IMR-90 (cell line): ENCODE measurements at regions not wholly inside any gene's neighbourhood (a gene's known extent, or its start where the extent isn't known, plus 50 kb on each side); places are given as distances from the start of the nearest gene placed in this dataset.

ENCODE experiments used
- ATAC-seq: fragments of 200-7000 bp; cut with Tn5 transposase; 2 replicates; pipeline ENCODE4 v1.9.1; 2020; ENCODE audit warnings: low read depth, mild to moderate bottlenecking, moderate library complexity
- BruUV-seq: library from RNA; stranded (reverse); fragments of 400-500 nt; replicated peaks from 2 replicates; lab custom pipeline; 2021; lab: Mats Ljungman, UMichigan
- CTCF ChIA-PET: fragments of 300-600 bp; formaldehyde crosslinking; extraction: SDS; loops from one replicate; lab custom pipeline; 2021; ENCODE audit warnings: antibody characterized with exemption; lab: Yijun Ruan, JAX
- POLR2A ChIA-PET: fragments of 300-600 bp; sonication (Branson Sonifier 250); formaldehyde crosslinking; loops from one replicate; lab custom pipeline; 2022; ENCODE audit warnings: antibody characterized with exemption; ENCODE audit not compliant: unreplicated experiment; lab: Charles Lee
- DNase-seq: peaks from one replicate; pipeline ENCODE4 v3.0.0; 2013
- H2AFZ ChIP-seq: replicated peaks from 2 replicates; pipeline ENCODE3; 2013; ENCODE audit warnings: low read length, mild to moderate bottlenecking; ENCODE audit not compliant: poor library complexity
- H2AK5ac ChIP-seq: 2 replicates; pipeline ENCODE4 v1.6.1; 2013; ENCODE audit warnings: low read depth, low read length, inconsistent platforms
- H2AK9ac ChIP-seq: replicated peaks from 2 replicates; pipeline ENCODE3; 2013; ENCODE audit warnings: mild to moderate bottlenecking, low read depth, low read length, moderate library complexity; ENCODE audit not compliant: poor library complexity
- H2BK120ac ChIP-seq: 2 replicates; pipeline ENCODE4 v1.6.1; 2013; ENCODE audit warnings: low read depth, low read length, inconsistent platforms
- H2BK15ac ChIP-seq: 3 replicates; pipeline ENCODE4 v1.6.1; 2013; ENCODE audit warnings: low read depth, low read length, inconsistent platforms
- H2BK20ac ChIP-seq: 2 replicates; pipeline ENCODE4 v1.6.1; 2013; ENCODE audit warnings: low read depth, mild to moderate bottlenecking, inconsistent platforms, low read length, moderate library complexity
- H2BK5ac ChIP-seq: 2 replicates; pipeline ENCODE4 v1.6.1; 2013; ENCODE audit warnings: mild to moderate bottlenecking, low read depth, low read length, inconsistent platforms; ENCODE audit not compliant: poor library complexity, severe bottlenecking
- H3K14ac ChIP-seq: replicated peaks from 2 replicates; pipeline ENCODE4 v1.6.1; 2013; ENCODE audit warnings: low read depth, low read length, inconsistent platforms
- H3K18ac ChIP-seq: 2 replicates; pipeline ENCODE4 v1.6.1; 2013; ENCODE audit warnings: low read depth, low read length, control low read depth
- H3K23ac ChIP-seq: 2 replicates; pipeline ENCODE4 v1.6.1; 2013; ENCODE audit warnings: low read depth, low read length, inconsistent platforms
- H3K27ac ChIP-seq: 2 replicates; pipeline ENCODE4 v1.5.1; 2013; ENCODE audit warnings: mild to moderate bottlenecking, control low read depth, low read length; ENCODE audit not compliant: insufficient read depth
- H3K27me3 ChIP-seq: 2 replicates; pipeline ENCODE4 v1.6.1; 2013; ENCODE audit warnings: low read length; ENCODE audit not compliant: control insufficient read depth, insufficient read depth
- H3K36me3 ChIP-seq: 2 replicates; pipeline ENCODE4 v1.6.1; 2013; ENCODE audit warnings: low read length, mixed read lengths; ENCODE audit not compliant: control insufficient read depth, insufficient read depth
- H3K4ac ChIP-seq: 2 replicates; pipeline ENCODE4 v1.6.1; 2013; ENCODE audit warnings: low read depth, low read length, inconsistent platforms
- H3K4me1 ChIP-seq: 2 replicates; pipeline ENCODE4 v1.6.1; 2013; ENCODE audit warnings: low read length, mixed read lengths; ENCODE audit not compliant: control insufficient read depth, insufficient read depth
- H3K4me2 ChIP-seq: 2 replicates; pipeline ENCODE4 v1.6.1; 2013; ENCODE audit warnings: low read depth, mild to moderate bottlenecking, control low read depth, low read length, moderate library complexity
- H3K4me3 ChIP-seq: 2 replicates; pipeline ENCODE4 v1.5.1; 2013; ENCODE audit warnings: low read depth, mild to moderate bottlenecking, control low read depth, low read length, moderate library complexity; ENCODE audit not compliant: insufficient read depth
- H3K56ac ChIP-seq: 2 replicates; pipeline ENCODE4 v1.6.1; 2013; ENCODE audit warnings: low read length, inconsistent platforms; ENCODE audit not compliant: insufficient read depth; ENCODE audit errors: extremely low read depth
- H3K79me1 ChIP-seq, 2 experiments: 2 replicates each; pipeline ENCODE4 v1.6.1; 2013; ENCODE audit warnings: low read length in 2 of 2, inconsistent platforms in 1 of 2, low read depth in 1 of 2
- H3K9ac ChIP-seq: 2 replicates; pipeline ENCODE4 v1.6.1; 2013; ENCODE audit warnings: low read depth, low read length, control low read depth
- H3K9me1 ChIP-seq: 2 replicates; pipeline ENCODE4 v1.6.1; 2013; ENCODE audit warnings: low read length, inconsistent platforms; ENCODE audit not compliant: insufficient read depth
- H3K9me3 ChIP-seq: 2 replicates; pipeline ENCODE4 v1.6.1; 2013; ENCODE audit warnings: low read length; ENCODE audit not compliant: control insufficient read depth, insufficient read depth
- H4K20me1 ChIP-seq: 2 replicates; pipeline ENCODE4 v1.6.1; 2013; ENCODE audit warnings: low read length, inconsistent platforms; ENCODE audit not compliant: insufficient read depth
- H4K5ac ChIP-seq: 2 replicates; pipeline ENCODE4 v1.6.1; 2013; ENCODE audit warnings: mild to moderate bottlenecking, low read depth, low read length, control low read depth
- H4K8ac ChIP-seq, 2 experiments: 2 replicates each; pipeline ENCODE4 v1.6.1; 2013; ENCODE audit warnings: low read depth in 2 of 2, low read length in 2 of 2, control low read depth in 1 of 2, inconsistent platforms in 1 of 2
- H4K91ac ChIP-seq: 2 replicates; pipeline ENCODE4 v1.6.1; 2013; ENCODE audit warnings: low read depth, low read length, inconsistent platforms; ENCODE audit not compliant: insufficient read depth
- BHLHE40 ChIP-seq: fragments of 150-350 bp; IDR thresholded peaks from 2 replicates; pipeline ENCODE4 v1.6.1; 2016; ENCODE audit warnings: mild to moderate bottlenecking, low read depth, low read length
- CEBPB ChIP-seq: IDR thresholded peaks from 2 replicates; pipeline ENCODE4 v1.6.1; 2012; ENCODE audit warnings: low read depth, low read length, improper control_type of control experiment
- CHD1 ChIP-seq: IDR thresholded peaks from 2 replicates; pipeline ENCODE4 v1.6.1; 2012; ENCODE audit warnings: low read depth, low read length, improper control_type of control experiment
- CTCF ChIP-seq: conservative IDR thresholded peaks from 2 replicates; pipeline ENCODE4 v1.5.1; 2012; ENCODE audit warnings: mild to moderate bottlenecking, low read depth, low read length, improper control_type of control experiment
- ELK1 ChIP-seq: fragments of 150-350 bp; IDR thresholded peaks from 2 replicates; pipeline ENCODE4 v1.6.1; 2016; ENCODE audit warnings: low read depth, mild to moderate bottlenecking, low read length, moderate library complexity, borderline replicate concordance
- FOS ChIP-seq: fragments of 150-350 bp; IDR thresholded peaks from 2 replicates; pipeline ENCODE4 v1.6.1; 2016; ENCODE audit warnings: low read depth, low read length
- MAFK ChIP-seq: IDR thresholded peaks from 2 replicates; pipeline ENCODE4 v1.6.1; 2012; ENCODE audit warnings: low read depth, low read length, improper control_type of control experiment
- MAZ ChIP-seq: IDR thresholded peaks from 2 replicates; pipeline ENCODE4 v1.6.1; 2012; ENCODE audit warnings: low read depth, mild to moderate bottlenecking, low read length, improper control_type of control experiment, moderate library complexity, borderline replicate concordance
- MXI1 ChIP-seq: IDR thresholded peaks from 2 replicates; pipeline ENCODE4 v1.6.1; 2012; ENCODE audit warnings: low read depth, mild to moderate bottlenecking, low read length, moderate library complexity, borderline replicate concordance
- NFE2L2 ChIP-seq: fragments of 150-350 bp; IDR thresholded peaks from 2 replicates; pipeline ENCODE4 v1.6.1; 2016; ENCODE audit warnings: low read depth, mild to moderate bottlenecking, low read length
- POLR2A ChIP-seq: IDR thresholded peaks from 2 replicates; pipeline ENCODE4 v1.6.1; 2012; ENCODE audit warnings: mild to moderate bottlenecking, low read depth, low read length
- RAD21 ChIP-seq: IDR thresholded peaks from 2 replicates; pipeline ENCODE4 v1.6.1; 2012; ENCODE audit warnings: low read length, improper control_type of control experiment
- RCOR1 ChIP-seq: IDR thresholded peaks from 2 replicates; pipeline ENCODE4 v1.6.1; 2012; ENCODE audit warnings: mild to moderate bottlenecking, low read length, improper control_type of control experiment; ENCODE audit not compliant: insufficient replicate concordance
- RFX5 ChIP-seq: IDR thresholded peaks from 2 replicates; pipeline ENCODE4 v1.8.0; 2012; ENCODE audit warnings: low read depth, mild to moderate bottlenecking, low read length, moderate library complexity
- SMC3 ChIP-seq: fragments of 150-350 bp; IDR thresholded peaks from 2 replicates; pipeline ENCODE4 v1.6.1; 2016; ENCODE audit warnings: low read depth, mild to moderate bottlenecking, antibody characterized with exemption, low read length, moderate library complexity
- USF2 ChIP-seq: fragments of 150-350 bp; IDR thresholded peaks from 2 replicates; pipeline ENCODE4 v1.6.1; 2017; ENCODE audit warnings: mild to moderate bottlenecking, antibody characterized with exemption, low read length, low read depth
- WGBS, 2 experiments: methylation state at CpG; one replicate each; pipeline versions ENCODE4 v1.1.5 to v1.1.7; 2013; ENCODE audit warnings: missing lambda C conversion rate in 2 of 2; ENCODE audit not compliant: insufficient read length in 1 of 2; ENCODE audit errors: extremely low coverage in 2 of 2; 5-methylcytosine and 5-hydroxymethylcytosine counted together
- dilution Hi-C: fragments of 300-500 bp; cut with HindIII; formaldehyde crosslinking; loops from one replicate; pipeline ENCODE4 v1.14.3; 2018; ENCODE audit warnings: low sequenced_read_pairs; ENCODE audit not compliant: unreplicated experiment
- in situ Hi-C: fragments of 300-500 bp; cut with MboI; formaldehyde crosslinking; loops from 3 replicates; pipeline ENCODE4 v1.14.3; 2019; ENCODE audit warnings: low sequenced_read_pairs, inconsistent platforms, mixed read lengths
- intact Hi-C: fragments of 100-400 bp; cut with micrococcal nuclease; formaldehyde crosslinking; loops from 2 replicates; pipeline ENCODE4 v1.10.0; 2022

- intact Hi-C loops (no loop called here), in situ Hi-C loops (no loop called here), dilution Hi-C loops (no loop called here)
- Histone ChIP-seq H4K91ac (no peak overlapping the region), H4K8ac (no peak overlapping the region), H3K9me3 (peaks cover 11% of the 10 kb centered on the region), H3K27me3 (no peaks in the 10 kb centered on the region), H2BK15ac (no peak overlapping the region), H2AK9ac (no peak overlapping the region), H3K27ac (no peak overlapping the region), H3K4me3 (no peak overlapping the region), H3K4me1 (no peaks in the 10 kb centered on the region), H2BK20ac (no peak overlapping the region), H3K4me2 (no peak overlapping the region), H4K5ac (no peak overlapping the region), H2AFZ (no peak overlapping the region), H4K20me1 (no peaks in the 10 kb centered on the region), H3K9ac (no peak overlapping the region), H2BK120ac (no peak overlapping the region), H3K18ac (no peak overlapping the region), H3K23ac (no peak overlapping the region), H3K9me1 (no peaks in the 10 kb centered on the region), H2BK5ac (no peak overlapping the region), H3K36me3 (no peaks in the 10 kb centered on the region), H2AK5ac (no peak overlapping the region), H3K56ac (no peak overlapping the region), H3K14ac (no peak overlapping the region), H3K4ac (no peak overlapping the region), H3K79me1 (no peaks in the 10 kb centered on the region)
- no TSS peak for BruUV-seq
- TF ChIP-seq RCOR1 (no peak), RFX5 (no peak), MAZ (no peak), NFE2L2 (no peak), MAFK (no peak), CHD1 (no peak), USF2 (no peak), BHLHE40 (no peak), RAD21 (no peak), CTCF (no peak), FOS (no peak), SMC3 (no peak), MXI1 (no peak), ELK1 (no peak), POLR2A (no peak), CEBPB (no peak)
- DNase-seq (no peak), ATAC-seq (no peak)
- ChIA-PET CTCF (no interaction called here), POLR2A (no interaction called here)
- WGBS, 2 experiments, result no CpG with 5 or more reads among the region's 2 CpGs
Measured at GRCh38 chr2:4029081-4029480, 325.7 kb downstream of the DCDC2C start.
